Calu3 (cell line): ENCODE measurements at regions not wholly inside any gene's neighbourhood (a gene's known extent, or its start where the extent isn't known, plus 50 kb on each side); places are given as distances from the start of the nearest gene placed in this dataset.

ENCODE experiments used
- BruUV-seq: library from RNA; stranded (reverse); fragments of 400-500 nt; replicated peaks from 2 replicates; lab custom pipeline; 2021; lab: Mats Ljungman, UMichigan
- CTCF ChIA-PET: fragments of 300-600 bp; sonication (Branson Sonifier 250); formaldehyde crosslinking; loops from one replicate; lab custom pipeline; 2022; ENCODE audit warnings: antibody characterized with exemption; lab: Charles Lee
- DNase-seq: peaks from one replicate; pipeline ENCODE4 v3.0.0; 2022
- H3K27ac Mint-ChIP-seq: one replicate; pipeline ENCODE4 v1.8.0; 2022; ENCODE audit warnings: mixed read lengths; ENCODE audit not compliant: unreplicated experiment
- H3K27me3 Mint-ChIP-seq: one replicate; pipeline ENCODE4 v1.8.0; 2022; ENCODE audit warnings: mixed read lengths; ENCODE audit not compliant: unreplicated experiment
- H3K36me3 Mint-ChIP-seq: one replicate; pipeline ENCODE4 v1.8.0; 2022; ENCODE audit warnings: mild to moderate bottlenecking, moderate library complexity, mixed read lengths; ENCODE audit not compliant: insufficient read depth, unreplicated experiment
- H3K4me1 Mint-ChIP-seq: one replicate; pipeline ENCODE4 v1.8.0; 2022; ENCODE audit warnings: mild to moderate bottlenecking, low read depth, mixed read lengths; ENCODE audit not compliant: unreplicated experiment
- H3K4me3 Mint-ChIP-seq: one replicate; pipeline ENCODE4 v1.8.0; 2022; ENCODE audit warnings: mild to moderate bottlenecking, low read depth, moderate library complexity, mixed read lengths; ENCODE audit not compliant: unreplicated experiment
- H3K9me3 Mint-ChIP-seq: one replicate; pipeline ENCODE4 v1.8.0; 2022; ENCODE audit warnings: low read depth, mixed read lengths; ENCODE audit not compliant: unreplicated experiment
- intact Hi-C: fragments of 100-400 bp; cut with micrococcal nuclease; formaldehyde crosslinking; loops from one replicate; pipeline ENCODE4 v1.10.0; 2022; ENCODE audit not compliant: unreplicated experiment
- TF ChIP-seq, protein P1 (sequence below): fragments of 200-600 bp; IDR thresholded peaks from one replicate; pipeline ENCODE4 v1.8.0; 2022; ENCODE audit warnings: antibody characterized with exemption; ENCODE audit not compliant: unreplicated experiment

DNA sequence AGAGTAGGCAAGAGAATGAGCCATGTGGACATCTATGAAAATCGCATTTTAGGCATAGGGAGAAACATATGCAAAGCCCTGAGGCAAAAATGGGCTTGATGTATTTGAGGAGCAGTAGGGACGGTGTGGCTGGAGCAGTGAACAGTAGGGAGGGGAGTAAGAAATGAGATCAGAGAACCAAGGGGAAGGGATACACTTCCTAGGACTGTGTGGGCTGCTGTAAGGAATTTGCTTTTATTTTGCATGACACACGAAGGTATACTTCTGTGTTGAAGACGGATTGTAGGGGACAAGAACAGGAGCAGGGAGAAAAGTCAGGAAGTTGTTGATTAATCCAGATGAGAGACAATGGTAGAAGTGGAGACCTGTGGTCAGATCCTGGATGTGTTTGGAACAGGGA lies 572.1 kb downstream of the JRKL start:
- CTCF ChIA-PET = no interaction called here
- peaks cover 2% of the 10 kb centered on the region for H3K9me3 Mint-ChIP-seq
- H3K4me1 Mint-ChIP-seq = no peaks in the 10 kb centered on the region
- H3K4me3 Mint-ChIP-seq = no peak overlapping the region
- DNase-seq = no peak
- H3K27me3 Mint-ChIP-seq = no peaks in the 10 kb centered on the region
- intact Hi-C loops = no loop called here
- no peaks in the 10 kb centered on the region for H3K36me3 Mint-ChIP-seq
- no peak overlapping the region for H3K27ac Mint-ChIP-seq
- BruUV-seq = no TSS peak
- TF ChIP-seq, protein P1, sequence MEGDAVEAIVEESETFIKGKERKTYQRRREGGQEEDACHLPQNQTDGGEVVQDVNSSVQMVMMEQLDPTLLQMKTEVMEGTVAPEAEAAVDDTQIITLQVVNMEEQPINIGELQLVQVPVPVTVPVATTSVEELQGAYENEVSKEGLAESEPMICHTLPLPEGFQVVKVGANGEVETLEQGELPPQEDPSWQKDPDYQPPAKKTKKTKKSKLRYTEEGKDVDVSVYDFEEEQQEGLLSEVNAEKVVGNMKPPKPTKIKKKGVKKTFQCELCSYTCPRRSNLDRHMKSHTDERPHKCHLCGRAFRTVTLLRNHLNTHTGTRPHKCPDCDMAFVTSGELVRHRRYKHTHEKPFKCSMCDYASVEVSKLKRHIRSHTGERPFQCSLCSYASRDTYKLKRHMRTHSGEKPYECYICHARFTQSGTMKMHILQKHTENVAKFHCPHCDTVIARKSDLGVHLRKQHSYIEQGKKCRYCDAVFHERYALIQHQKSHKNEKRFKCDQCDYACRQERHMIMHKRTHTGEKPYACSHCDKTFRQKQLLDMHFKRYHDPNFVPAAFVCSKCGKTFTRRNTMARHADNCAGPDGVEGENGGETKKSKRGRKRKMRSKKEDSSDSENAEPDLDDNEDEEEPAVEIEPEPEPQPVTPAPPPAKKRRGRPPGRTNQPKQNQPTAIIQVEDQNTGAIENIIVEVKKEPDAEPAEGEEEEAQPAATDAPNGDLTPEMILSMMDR = no peak

DNA sequence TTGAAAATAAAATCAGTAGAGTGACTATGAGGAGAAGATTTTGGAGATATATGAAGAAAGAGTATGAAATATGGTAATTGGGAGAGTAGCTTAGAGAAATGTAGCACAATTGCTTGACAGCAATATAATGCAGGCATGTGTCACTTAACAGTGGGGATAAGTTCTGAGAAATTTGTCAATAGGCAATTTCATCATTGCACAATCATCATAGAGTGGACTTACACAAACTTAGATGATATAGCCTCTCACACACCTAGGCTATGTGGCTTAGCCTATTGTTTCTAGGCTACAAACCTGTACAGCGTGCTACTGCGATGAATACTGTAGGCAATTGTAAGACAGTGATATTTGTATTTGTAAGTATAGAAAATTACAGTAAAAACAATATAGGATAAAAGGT lies 573.6 kb downstream of the JRKL start:
- Mint-ChIP-seq H3K9me3 (peaks cover 5% of the 10 kb centered on the region), H3K36me3 (no peaks in the 10 kb centered on the region), H3K4me1 (no peaks in the 10 kb centered on the region), H3K4me3 (no peak overlapping the region), H3K27ac (no peak overlapping the region), H3K27me3 (no peaks in the 10 kb centered on the region)
- intact Hi-C loops = no loop called here
- DNase-seq = no peak
- CTCF ChIA-PET = no interaction called here
- BruUV-seq = no TSS peak
- TF ChIP-seq, protein P1 = no peak

DNA sequence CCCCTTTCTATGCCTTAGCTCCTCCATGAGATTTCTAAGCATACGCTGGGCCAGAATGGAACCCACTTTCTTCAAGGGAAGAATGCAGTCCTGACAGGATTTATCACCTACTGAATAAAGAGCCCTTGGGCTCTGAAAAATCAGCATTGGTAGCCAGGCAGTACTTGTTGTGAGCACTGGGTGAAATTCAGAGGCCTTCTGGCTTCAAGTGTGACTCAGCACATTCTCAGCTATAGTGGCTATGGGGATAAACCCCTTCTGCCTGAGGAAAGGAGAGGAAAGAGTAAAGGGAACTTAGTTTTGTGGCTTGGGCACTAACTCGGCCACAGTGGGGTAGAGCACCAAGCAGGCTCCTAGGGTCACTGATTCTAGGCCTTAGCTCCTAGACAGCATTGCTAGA lies 574.8 kb downstream of the JRKL start:
- Mint-ChIP-seq H3K27me3 (no peaks in the 10 kb centered on the region), H3K9me3 (peaks cover 5% of the 10 kb centered on the region), H3K27ac (no peak overlapping the region), H3K36me3 (no peaks in the 10 kb centered on the region), H3K4me3 (no peak overlapping the region), H3K4me1 (no peaks in the 10 kb centered on the region)
- BruUV-seq = no TSS peak
- TF ChIP-seq, protein P1 = no peak
- intact Hi-C loops = no loop called here
- DNase-seq = no peak
- CTCF ChIA-PET = no interaction called here

DNA sequence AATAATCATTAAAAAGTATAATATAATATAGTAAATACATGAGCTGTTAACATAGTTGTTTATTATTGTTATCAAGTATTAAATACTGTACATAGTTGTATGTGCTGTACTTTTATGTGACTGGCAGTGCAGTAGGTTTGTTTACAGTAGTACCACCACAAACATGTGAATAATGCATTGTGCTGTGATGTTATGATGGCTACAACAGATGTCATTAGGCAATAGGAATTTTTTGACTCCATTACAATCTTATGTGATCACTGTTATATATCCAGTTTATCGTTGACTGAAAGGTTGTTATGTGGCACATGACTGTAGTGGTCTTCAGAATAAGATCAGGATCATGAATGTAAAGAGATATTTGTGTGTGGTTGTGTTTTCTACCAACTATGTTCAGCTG lies 577.8 kb downstream of the JRKL start:
- H3K27me3 Mint-ChIP-seq = no peaks in the 10 kb centered on the region
- H3K36me3 Mint-ChIP-seq = no peaks in the 10 kb centered on the region
- CTCF ChIA-PET = no interaction called here
- intact Hi-C loops = no loop called here
- no TSS peak for BruUV-seq
- no peak overlapping the region for H3K27ac Mint-ChIP-seq
- H3K4me1 Mint-ChIP-seq = no peaks in the 10 kb centered on the region
- TF ChIP-seq, protein P1 = no peak
- no peak for DNase-seq
- H3K4me3 Mint-ChIP-seq = no peak overlapping the region
- peaks cover 5% of the 10 kb centered on the region for H3K9me3 Mint-ChIP-seq
